HG03354 (cell line): ENCODE measurements at regions not wholly inside any gene's neighbourhood (a gene's known extent, or its start where the extent isn't known, plus 50 kb on each side); places are given as distances from the start of the nearest gene placed in this dataset.
"Not testable (repeated sequence)": the region's sequence is repeated elsewhere in the genome, so short reads cannot be mapped to it uniquely, and the experiment has no call there.

Source experiments
- ATAC-seq: cut with Tn5 transposase; IDR thresholded peaks from one replicate; pipeline ENCODE4 v1.9.1; 2021; ENCODE audit warnings: mild to moderate bottlenecking; ENCODE audit not compliant: unreplicated experiment, poor library complexity, severe bottlenecking

- ATAC-seq: peak; percentile 72
Measured at GRCh38 chr11:90288212-90288821, 65.5 kb upstream of the CHORDC1 start.

DNA sequence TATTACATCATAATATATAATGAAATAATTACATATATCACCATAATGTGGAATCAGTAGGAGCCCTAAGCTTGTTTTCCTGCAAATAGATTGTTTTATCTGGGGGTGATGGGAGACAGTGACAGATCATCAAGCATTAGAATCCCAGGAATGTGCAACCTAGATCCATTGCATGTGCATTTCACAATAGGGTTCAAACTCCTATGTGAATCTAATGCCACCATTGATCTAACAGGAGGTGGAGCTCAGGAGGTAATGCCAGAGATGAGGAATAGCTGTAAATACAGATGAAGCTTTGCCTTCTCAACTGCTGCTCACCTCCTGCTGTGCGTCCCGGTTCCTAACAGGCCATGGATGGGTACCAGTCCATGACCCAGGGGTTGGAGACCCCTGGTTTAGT lies 63.8 kb upstream of the CHORDC1 start:
- ATAC-seq: no peak

GRCh38 chr11:90284171-90284570 lies 61.3 kb upstream of the CHORDC1 start:
- ATAC-seq: no peak

DNA sequence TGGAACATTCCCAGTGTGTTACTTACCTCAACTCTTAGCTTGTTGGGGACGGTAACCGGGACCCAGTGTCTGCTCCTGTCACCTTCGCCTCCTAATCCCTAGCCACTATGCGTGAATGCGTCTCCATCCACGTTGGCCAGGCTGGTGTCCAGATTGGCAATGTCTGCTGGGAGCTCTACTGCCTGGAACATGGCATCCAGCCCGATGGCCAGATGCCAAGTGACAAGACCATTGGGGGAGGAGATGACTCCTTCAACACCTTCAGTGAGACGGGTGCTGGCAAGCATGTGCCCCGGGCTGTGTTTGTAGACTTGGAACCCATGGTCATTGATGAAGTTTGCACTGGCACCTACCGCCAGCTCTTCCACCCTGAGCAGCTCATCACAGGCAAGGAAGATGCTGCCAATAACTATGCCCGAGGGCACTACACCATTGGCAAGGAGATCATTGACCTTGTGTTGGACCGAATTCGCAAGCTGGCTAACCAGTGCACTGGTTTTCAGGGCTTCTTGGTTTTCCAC lies 59.8 kb upstream of the CHORDC1 start:
- not testable (repeated sequence) for ATAC-seq

GRCh38 chr11:90274362-90274761 lies 51.5 kb upstream of the CHORDC1 start:
- no peak for ATAC-seq
